K562 (cell line): ENCODE measurements at regions not wholly inside any gene's neighbourhood (a gene's known extent, or its start where the extent isn't known, plus 50 kb on each side); places are given as distances from the start of the nearest gene placed in this dataset.

Experiments
- ASH1L ChIP-seq: fragments of 450-650 bp; IDR thresholded peaks from 2 replicates; pipeline ENCODE4 v1.6.1; 2018; ENCODE audit warnings: borderline replicate concordance, mild to moderate bottlenecking, low read depth; ENCODE audit not compliant: partially characterized antibody
- CHD4 ChIP-seq: fragments of 200-600 bp; sonication (generic); IDR thresholded peaks from 3 replicates; pipeline ENCODE4 v1.6.1; 2012; ENCODE audit warnings: low read depth, mild to moderate bottlenecking, mixed read lengths, low read length, inconsistent platforms; ENCODE audit not compliant: insufficient read depth, insufficient replicate concordance, poor library complexity, severe bottlenecking
- GATAD2B ChIP-seq: fragments of 450-650 bp; IDR thresholded peaks from 2 replicates; pipeline ENCODE4 v1.6.1; 2017; ENCODE audit warnings: mild to moderate bottlenecking, borderline replicate concordance
- NCOA6 ChIP-seq: fragments of 450-650 bp; IDR thresholded peaks from 2 replicates; pipeline ENCODE4 v1.6.1; 2017; ENCODE audit warnings: mild to moderate bottlenecking
- PCBP1 ChIP-seq: fragments of 200-400 bp; formaldehyde crosslinking; IDR thresholded peaks from 2 replicates; pipeline ENCODE4 v1.6.1; 2018; ENCODE audit warnings: mild to moderate bottlenecking, low read depth, low read length; ENCODE audit not compliant: poor library complexity, severe bottlenecking
- SLC30A9 ChIP-seq: fragments of 250-450 bp; sonication (Bioruptor Pico); IDR thresholded peaks from 2 replicates; pipeline ENCODE4 v1.8.0; 2022; ENCODE audit warnings: mild to moderate bottlenecking, moderate library complexity
- STAT6 ChIP-seq: sonication (generic); formaldehyde crosslinking; IDR thresholded peaks from 2 replicates; pipeline ENCODE4 v1.8.1; 2023; ENCODE audit warnings: mild to moderate bottlenecking, missing genetic modification reagents
- TCF3 ChIP-seq: sonication (generic); formaldehyde crosslinking; IDR thresholded peaks from 2 replicates; pipeline ENCODE4 v1.4.0; 2020; ENCODE audit warnings: mild to moderate bottlenecking, missing genetic modification reagents
- TSHZ1 ChIP-seq: fragments of 250-450 bp; sonication (Bioruptor Pico); IDR thresholded peaks from 2 replicates; pipeline ENCODE4 v1.4.0; 2020; ENCODE audit warnings: mild to moderate bottlenecking, moderate library complexity
- ZKSCAN3 ChIP-seq: fragments of 250-450 bp; sonication (Bioruptor Pico); IDR thresholded peaks from 2 replicates; pipeline ENCODE4 v1.4.0; 2020
- ZNF561 ChIP-seq: fragments of 450-650 bp; formaldehyde crosslinking; conservative IDR thresholded peaks from 2 replicates; pipeline ENCODE4 v1.4.0; 2020; ENCODE audit warnings: mild to moderate bottlenecking, moderate library complexity
- ZSCAN32 ChIP-seq: fragments of 450-650 bp; formaldehyde crosslinking; IDR thresholded peaks from 2 replicates; pipeline ENCODE4 v1.4.0; 2020; ENCODE audit warnings: mild to moderate bottlenecking, moderate library complexity
- TF ChIP-seq, protein P1 (sequence below), 2 experiments: fragments of 450-650 bp; conservative IDR thresholded peaks; 2 replicates each; pipeline ENCODE4 v1.6.1; 2017; ENCODE audit warnings: mild to moderate bottlenecking in 2 of 2, moderate library complexity in 2 of 2
- TF ChIP-seq, protein P2 (sequence below): fragments of 450-650 bp; IDR thresholded peaks from 2 replicates; pipeline ENCODE4 v1.6.1; 2016; ENCODE audit warnings: low read depth, mild to moderate bottlenecking, moderate library complexity

- TF ChIP-seq, protein P1, sequence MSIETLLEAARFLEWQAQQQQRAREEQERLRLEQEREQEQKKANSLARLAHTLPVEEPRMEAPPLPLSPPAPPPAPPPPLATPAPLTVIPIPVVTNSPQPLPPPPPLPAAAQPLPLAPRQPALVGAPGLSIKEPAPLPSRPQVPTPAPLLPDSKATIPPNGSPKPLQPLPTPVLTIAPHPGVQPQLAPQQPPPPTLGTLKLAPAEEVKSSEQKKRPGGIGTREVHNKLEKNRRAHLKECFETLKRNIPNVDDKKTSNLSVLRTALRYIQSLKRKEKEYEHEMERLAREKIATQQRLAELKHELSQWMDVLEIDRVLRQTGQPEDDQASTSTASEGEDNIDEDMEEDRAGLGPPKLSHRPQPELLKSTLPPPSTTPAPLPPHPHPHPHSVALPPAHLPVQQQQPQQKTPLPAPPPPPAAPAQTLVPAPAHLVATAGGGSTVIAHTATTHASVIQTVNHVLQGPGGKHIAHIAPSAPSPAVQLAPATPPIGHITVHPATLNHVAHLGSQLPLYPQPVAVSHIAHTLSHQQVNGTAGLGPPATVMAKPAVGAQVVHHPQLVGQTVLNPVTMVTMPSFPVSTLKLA (conservative IDR thresholded peaks at IDR 0.05): no peak
- TF ChIP-seq, protein P2, sequence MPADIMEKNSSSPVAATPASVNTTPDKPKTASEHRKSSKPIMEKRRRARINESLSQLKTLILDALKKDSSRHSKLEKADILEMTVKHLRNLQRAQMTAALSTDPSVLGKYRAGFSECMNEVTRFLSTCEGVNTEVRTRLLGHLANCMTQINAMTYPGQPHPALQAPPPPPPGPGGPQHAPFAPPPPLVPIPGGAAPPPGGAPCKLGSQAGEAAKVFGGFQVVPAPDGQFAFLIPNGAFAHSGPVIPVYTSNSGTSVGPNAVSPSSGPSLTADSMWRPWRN: no peak
- TF ChIP-seq GATAD2B (no peak), ASH1L (no peak), TCF3 (no peak), TSHZ1 (CRISPR knock-in tag) (no peak), ZNF561 (CRISPR knock-in tag) (no peak), ZKSCAN3 (CRISPR knock-in tag) (no peak), CHD4 (no peak), NCOA6 (no peak), PCBP1 (no peak), STAT6 (CRISPR knock-in tag) (no peak), SLC30A9 (no peak), ZSCAN32 (CRISPR knock-in tag) (no peak)
Measured at GRCh38 chr5:28027851-28028250, 989.5 kb upstream of the CDH9 start (continued).
